Tibial nerve (tissue), 4 donors: ENCODE measurements at regions not wholly inside any gene's neighbourhood (a gene's known extent, or its start where the extent isn't known, plus 50 kb on each side); places are given as distances from the start of the nearest gene placed in this dataset.

ENCODE experiments used
- CTCF ChIP-seq, 5 experiments: fragments of 200-600 bp in 3 of 5; fragments of 450-650 bp in 2 of 5; sonication (generic) in 3 of 5; IDR thresholded peaks; one replicate each; pipeline ENCODE4 v1.5.1; 2016 to 2019; ENCODE audit warnings: antibody characterized with exemption in 5 of 5, mild to moderate bottlenecking in 3 of 5, moderate library complexity in 2 of 5
- EP300 ChIP-seq, 2 donors: sonication (generic); formaldehyde crosslinking; IDR thresholded peaks; one replicate each; pipeline ENCODE4 v1.6.1; 2017; ENCODE audit warnings: antibody characterized with exemption in 2 of 2, mild to moderate bottlenecking in 1 of 2
- POLR2A ChIP-seq, 2 donors: fragments of 450-650 bp; IDR thresholded peaks; one replicate each; pipeline ENCODE4 v1.6.1; 2017; ENCODE audit warnings: antibody characterized with exemption in 2 of 2, mild to moderate bottlenecking in 2 of 2, moderate library complexity in 2 of 2

GRCh38 chr11:15776366-15776765, 580.0 kb downstream of the SOX6 start:
- no peak for TF ChIP-seq POLR2A (IDR thresholded peaks at IDR 0.05)
- no peak for TF ChIP-seq CTCF (IDR thresholded peaks at IDR 0.05)
- no peak for TF ChIP-seq EP300 (IDR thresholded peaks at IDR 0.05)
